Pons (tissue), 1 donor: ENCODE measurements at regions not wholly inside any gene's neighbourhood (a gene's known extent, or its start where the extent isn't known, plus 50 kb on each side); places are given as distances from the start of the nearest gene placed in this dataset.

Experiments
- DNase-seq: peaks from one replicate; pipeline ENCODE4 v3.0.0-alpha.2; 2016; ENCODE audit warnings: low spot score

DNA sequence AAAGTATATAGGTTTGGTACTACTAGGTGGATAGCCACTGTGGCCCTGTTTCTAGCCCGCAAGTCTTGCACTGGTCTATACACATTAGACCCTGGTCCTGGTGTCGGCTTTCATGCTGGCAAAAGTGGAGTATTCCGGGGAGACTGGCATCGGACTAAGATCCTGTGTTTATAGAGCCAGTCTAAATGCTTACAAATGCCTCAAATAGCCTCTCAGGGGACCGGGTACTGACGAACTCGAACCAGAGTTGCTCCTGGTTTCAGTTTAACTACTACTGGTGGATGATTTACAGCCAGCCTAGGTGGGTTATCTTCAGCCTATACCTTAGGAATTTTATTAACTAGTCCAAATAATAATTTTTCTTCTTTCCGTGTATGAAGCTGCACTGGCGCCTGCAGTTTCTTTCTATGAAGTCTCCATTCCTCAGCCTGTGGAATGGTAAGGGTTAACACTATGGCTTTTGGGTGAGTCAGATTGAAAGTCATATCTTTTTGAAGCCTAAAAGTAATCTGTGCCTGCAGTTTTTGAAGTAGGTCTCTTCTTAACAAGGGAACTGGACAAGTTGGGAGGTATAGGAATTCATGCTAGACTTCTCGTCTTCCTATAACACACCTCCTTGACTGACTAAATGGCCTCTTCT lies 51.3 kb downstream of the OR10H4 start:
- DNase-seq = no peak

DNA sequence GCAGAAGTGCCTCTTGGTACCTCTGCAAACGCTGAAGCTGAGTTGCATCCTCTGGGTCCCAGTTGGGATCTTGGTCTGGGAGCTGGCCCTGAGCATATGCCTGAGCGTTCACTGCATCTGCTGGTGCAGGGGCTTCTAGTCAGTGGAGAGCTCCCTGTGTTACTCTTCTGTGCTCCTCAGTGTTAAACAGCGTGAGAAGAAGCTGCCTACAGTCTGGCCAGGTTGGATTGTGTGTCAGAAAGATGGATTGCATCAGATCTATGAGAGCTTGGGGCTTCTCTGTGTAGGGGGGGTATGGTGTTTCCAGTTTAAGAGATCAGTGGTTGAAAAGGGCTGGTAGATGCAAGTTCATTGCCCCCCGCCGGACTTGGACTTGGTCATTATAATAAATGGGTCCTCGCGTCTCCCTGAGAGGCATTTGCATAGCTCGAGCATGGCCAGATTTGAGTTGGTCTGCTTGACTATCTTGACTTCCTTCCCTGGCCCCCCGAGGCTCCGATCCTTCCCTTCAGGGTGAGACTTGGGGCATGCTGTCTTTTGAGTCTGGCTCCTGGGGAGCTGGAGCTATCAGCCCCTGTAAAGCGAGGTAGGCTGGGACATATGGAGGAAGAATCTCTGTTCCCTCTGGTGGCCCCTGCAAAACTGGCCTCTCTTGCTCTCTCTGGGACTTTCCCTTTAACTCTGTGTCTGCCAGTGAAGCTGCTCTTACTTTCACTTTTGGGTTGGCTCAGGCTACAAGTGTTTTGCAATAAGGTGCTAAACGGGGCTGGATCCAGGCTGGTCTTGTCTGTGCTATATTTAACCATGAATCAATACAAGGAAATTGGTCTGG lies 52.9 kb downstream of the OR10H4 start:
- DNase-seq = peak; percentile 18

DNA sequence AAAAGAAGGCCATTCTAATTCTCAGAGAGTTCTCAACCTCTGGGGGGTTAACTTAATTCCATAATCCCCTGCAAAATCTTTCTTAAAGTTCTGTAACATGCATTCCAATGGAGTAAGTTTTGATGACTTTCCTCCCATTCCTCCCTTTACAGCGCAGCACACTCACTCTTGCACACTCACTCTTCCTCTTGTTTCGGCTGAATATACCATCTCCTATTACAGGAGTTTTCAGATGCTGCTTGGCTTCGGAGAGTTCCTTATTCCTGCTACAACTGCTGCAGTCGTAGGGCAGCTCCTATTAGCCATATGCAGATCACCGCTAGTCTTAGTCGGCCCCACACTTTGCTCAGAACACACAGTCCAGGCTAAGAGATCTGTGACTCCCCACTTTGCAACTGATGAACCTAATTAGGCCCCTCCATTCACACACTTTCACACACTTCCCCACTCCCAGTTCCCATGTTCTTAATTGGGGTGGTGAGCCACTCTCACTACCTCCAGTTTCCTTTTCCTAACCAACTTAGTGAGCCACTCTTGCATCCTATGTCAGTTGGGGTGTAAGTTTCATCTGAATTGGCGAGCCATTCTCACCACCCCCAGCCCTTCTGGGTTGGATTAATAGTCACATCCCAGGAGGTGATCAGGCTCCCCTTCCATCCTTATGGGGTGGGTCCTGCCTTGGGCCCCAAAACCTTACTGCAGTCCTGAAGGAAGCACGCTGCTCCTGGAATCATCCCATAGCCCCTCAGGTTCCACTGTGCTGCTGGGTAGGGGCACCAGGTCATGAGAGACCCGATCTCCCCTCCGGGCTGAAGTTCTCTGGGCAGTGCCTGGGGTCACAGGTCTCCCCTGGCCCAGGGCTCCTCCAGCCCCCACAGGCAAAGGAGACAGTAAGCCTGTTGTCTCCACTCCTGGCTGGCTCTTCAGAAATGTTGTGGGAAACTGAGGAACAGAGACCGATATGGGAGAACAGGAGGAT lies 53.9 kb downstream of the OR10H4 start:
- DNase-seq = peak; percentile 2

DNA sequence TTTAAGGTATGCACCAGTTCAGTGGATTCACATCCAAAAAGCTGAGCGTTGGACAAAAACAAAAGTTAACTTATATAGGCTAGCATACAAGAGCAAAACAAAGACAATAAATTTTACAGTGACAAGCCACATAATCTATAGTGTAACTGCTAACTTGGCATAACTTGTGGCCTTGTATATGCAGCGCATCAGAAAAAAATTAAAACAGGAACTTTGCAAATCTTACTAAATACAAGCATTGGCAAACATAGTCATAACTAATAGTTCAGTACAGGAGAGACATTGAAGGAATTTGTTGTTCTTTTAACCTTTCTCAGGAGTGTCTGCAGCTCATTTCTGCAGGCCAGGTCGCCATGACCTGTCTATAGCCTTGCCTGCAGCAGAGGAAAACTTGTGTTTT lies 54.6 kb downstream of the OR10H4 start:
- no peak for DNase-seq

DNA sequence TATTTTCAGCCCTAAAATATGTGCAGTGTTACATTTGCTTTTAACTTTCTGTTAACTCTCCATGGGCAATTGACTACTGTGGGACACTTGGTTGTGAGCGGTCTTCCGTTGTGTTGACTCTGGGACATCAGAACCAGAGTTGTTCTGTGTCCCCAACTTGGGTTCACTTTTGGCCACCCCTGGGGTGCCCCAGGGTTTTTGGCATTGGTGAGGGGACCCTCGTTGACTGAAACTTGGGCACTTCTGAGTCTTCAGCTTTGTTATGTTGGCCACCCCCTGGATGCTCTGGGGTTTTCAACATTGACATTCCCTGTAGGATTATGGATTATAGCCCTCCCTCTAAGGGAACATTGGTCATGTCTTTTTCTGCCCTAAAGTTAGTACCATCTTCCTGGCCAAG lies 57.1 kb downstream of the OR10H4 start:
- DNase-seq = no peak

DNA sequence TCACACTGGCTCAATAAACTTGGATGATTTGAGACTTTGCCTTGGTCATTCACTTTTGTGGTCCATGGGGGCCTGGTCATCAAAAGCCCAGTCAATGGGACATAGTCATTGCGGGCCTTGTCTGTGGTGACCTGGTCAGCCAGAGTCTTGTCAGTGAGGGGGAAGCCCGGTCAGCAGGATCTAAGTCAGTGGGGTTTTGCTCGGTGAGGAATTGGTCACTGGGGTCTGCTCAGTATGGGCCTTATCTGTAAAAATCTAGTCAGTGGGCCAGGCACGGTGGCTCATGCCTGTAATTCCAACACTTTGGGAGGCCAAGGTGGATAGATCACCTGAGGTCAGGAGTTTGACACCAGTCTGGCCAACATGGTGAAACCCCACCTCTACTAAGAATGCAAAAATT lies 63.7 kb upstream of the TPM4 start:
- no peak for DNase-seq

DNA sequence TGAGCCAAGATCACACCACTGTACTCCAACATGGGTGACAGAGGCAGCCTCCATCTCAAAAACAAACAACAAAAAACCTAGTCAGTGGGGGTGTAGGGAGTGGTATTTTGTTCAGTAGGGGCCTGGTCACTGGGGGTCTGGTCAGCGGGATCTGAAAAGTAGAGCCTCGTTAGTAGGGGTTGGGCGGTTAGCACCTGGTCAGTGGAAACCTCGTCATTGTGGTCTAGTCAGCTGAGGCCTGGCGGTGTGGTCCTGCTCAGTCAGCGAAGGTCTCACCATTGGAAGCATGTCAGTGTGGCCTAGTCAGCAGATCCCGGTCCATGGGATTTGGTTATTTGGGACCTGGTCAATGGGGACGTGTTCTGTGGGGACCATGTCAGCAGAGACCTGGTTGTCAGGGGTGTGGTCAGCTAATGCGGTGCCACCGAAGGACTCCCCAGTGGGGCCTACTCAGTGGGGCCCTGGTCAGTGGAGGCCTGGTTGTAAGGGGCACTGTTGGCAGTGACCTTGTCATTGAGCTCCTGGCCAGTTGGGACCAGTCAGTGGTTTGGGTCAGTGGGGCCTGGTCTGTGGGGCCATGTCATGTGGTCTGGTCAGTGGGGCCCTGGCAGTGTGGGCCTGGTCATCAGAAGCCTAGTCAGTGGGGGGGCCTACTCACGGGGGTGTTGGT lies 63.0 kb upstream of the TPM4 start:
- no peak for DNase-seq

DNA sequence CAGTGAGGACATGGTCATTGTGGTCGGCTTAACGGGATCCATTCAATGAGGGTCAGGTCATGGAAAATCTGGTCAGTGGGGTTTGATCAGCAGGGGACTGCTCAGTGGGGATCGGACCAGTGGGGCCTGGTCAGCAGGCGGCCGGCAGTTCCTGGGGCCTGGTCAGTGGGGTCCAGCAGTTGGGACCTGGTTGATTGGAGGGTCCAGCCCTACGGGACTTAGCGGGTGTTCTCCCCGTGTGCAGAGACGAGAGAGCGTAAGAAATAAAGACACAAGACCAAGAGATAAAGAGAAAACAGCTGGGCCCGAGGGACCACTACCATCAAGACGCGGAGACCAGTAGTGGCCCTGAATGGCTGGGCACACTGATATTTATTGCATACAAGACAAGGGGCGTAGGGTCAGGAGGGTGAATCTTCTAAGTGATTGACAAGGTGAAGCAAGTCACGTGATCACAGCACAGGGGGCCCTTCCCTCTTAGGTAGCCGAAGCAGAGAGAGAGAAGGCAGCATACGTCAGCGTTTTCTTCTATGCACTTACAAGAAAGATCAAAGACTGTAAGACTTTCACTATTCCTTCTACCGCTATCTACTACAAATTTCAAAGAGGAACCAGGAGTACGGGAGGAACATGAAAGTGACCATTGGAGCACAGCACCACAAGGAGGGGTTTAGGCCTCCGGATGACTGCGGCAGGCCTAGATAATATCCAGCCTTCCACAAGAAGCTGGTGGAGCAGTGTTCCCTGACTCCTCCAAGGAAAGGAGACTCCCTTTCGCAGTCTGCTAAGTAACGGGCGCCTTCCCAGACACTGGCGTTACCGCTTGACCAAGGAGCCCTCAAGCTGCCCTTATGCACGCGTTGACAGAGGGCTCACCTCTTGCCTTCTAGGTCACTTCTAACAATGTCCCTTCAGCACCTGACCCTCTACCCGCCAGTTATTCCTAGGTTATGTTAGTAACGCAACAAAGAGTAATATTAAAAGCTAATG lies 62.1 kb upstream of the TPM4 start:
- peak; percentile 18 for DNase-seq

DNA sequence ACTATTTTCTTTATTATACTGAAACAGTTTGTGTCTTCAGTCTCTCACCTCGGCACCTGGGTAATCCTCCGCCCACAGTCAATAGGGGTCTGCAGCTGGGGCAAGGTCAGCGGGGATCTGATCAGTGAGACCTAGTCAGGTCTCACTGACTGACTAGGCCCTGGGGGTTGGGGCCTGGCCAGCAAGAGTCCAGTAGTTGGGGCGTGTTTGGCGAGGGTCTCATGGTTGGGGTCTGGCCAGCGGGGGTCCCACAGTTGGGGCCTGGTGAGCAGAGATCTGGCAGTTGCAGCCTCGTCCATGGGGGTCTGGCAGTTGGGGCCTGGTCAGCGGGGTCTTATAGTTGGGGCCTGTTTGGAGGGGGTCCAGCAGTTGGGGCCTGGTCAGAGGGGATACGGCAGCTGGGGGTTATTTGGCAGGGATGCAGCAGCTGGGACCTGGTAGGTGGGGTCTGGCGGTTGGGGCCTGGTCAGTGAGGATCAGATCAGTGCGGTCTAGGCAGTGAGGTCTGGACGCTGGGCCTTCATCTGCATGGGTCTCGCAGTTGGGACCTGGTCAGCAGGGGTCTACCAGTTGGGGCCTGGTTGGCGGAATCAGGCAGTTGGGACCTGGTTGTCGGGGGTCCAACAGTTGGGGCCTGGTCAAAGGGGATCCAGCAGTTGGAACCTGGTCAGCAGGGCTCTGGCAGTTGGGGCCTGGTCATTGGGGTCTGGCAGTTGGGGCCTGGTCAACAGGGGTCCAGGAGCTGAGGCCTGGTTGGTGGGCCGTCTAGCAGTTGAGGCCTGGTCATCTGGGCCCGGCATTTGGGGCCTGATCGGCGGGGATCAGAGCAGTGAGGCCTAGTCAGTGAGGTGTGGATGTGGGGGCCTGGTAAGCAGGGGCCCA lies 61.1 kb upstream of the TPM4 start:
- no peak for DNase-seq

DNA sequence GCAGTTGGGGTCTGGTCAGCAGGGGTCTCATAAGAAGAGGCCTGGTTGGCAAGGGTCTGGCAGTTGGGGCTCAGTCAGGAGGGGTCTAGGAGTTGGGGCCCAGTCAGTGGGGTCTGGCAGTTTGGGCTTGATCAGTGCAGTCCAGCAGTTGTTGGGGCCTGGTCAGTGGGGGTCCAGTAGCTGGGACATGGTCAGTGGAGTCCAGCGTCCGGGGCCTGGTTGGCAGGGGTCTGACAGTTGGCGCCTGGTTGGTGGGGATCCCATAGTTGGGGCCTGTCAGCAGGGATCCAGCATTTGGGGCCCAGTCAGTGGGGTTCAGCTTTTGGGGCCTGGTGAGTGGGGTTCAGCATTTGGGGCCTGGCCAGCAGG lies 60.5 kb upstream of the TPM4 start:
- DNase-seq = no peak

DNA sequence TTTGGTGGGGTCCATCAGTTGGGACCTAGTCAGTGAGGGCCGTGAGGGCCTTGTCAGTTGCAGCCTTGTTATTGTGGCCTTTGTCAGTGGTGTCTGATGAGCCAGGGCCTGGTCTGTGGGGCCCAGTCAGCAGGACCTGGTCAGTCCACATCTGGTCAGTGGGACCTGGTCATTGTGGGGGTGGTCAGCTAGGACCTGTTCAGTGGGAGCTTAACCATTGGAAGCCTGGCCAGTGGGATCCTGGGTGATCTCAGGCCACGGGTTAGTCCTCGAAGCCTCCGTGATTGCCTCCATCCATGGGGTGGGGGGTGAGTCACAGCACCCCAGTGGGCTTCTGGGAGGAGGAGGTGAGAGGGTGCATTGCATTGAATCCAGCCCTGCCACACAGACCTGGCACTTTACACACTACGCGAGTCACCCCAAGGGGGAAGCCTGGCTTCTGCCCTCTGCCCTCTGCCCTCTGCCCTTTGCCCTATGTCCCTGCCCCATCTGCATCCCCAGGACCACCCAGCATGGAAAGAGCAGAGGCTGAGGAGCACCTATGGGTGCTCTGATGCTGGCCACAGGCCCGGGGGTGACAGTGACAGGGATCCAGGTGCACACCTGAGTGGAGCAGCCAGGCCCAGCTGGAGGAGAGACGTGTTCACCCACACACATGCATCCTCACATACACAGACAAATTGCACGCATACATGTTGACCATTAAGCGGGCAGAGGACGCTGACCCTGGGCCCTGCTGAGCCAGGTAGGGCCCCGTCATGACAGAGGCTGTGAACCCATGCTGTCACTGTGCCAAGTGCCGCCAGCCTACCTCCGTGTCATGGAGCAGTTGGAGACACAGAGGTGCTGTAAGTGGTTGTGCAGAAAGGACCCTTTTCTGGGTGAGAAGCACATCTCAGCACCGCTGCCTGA lies 59.8 kb upstream of the TPM4 start:
- DNase-seq = no peak

DNA sequence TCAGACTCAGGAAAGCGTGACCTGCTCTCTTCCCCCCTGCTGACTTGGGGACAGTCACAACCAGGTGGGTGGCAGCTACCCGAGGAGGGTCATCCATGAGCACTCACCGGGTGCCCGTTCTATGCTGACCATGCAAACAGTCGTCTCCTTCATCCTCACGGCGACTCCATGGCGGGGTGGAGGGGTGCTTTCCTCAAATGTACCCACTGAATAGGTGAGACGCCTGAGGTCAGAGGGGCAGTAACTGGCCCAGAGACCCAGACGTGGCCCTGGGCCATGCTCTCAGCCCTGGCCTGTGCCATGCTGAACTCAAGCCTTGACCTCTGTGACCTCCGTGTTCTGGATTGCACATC lies 59.2 kb upstream of the TPM4 start:
- DNase-seq = no peak

DNA sequence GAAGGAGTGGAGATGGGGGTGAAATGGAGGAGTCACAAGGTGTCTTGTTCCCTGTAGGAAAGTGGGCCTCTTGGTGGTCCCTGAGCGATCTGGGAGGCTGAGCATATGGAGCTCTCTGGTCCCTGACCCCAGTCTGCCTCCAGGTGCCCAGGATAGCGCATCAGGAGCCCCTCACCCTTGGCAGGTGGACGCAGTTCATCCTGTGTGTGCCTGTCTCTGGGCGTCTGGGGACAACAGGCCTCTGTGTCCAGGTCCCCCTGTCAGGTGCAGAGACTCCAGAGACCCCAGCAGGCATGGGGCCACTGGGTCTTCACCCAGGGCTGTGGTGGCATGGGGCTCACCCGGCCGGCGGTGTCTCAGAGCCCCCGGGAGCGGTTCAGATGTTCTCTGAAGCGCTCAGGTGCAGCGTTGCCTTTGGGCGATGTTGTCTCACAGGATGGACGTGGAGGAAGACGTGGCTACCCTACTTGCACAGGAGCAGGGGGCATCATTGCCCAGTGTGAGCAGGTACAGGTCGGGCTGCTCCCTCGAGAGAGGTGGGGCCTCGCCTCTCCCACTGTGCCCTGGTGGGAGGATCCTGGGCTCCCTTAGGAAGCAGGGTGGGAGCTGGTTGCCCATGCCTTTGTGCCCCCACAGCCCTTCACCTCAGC lies 58.1 kb upstream of the TPM4 start:
- no peak for DNase-seq

DNA sequence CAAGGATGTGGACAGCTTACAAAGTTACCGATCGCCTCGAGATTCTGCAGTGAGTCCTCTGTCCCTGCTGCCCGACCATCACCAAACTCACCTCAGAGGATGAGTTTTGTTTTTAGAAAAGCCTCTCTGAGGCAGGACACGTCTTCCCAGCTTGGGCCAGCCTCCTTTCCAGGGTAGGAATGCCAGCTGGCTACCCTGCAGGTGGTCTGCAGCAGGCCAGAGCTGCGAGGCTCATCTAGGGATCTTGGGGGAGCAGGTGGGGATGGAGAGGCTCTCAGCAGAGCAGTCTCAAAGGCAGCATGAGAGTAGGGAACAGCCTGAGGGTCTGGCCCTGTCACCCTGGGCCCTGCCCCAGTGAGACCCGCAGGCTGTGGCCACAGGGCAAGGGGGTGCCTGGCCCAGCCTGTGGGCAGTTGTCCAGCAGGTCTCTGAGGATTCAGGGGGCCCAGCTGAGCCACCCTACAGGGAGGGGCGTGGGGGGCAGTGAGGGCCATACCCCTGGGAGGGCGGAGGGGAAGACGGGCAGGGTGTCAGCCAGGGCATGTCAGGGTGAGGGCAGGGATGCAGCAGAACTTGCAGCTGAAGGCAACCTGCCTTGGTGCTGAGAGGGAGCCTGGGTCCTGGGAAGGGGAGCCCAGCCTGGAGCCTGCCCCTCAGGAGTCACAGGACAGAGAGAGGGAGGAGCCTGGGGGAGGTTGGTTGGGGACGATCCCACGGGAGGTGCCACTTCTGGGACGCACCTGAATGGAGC lies 57.3 kb upstream of the TPM4 start:
- DNase-seq = no peak

DNA sequence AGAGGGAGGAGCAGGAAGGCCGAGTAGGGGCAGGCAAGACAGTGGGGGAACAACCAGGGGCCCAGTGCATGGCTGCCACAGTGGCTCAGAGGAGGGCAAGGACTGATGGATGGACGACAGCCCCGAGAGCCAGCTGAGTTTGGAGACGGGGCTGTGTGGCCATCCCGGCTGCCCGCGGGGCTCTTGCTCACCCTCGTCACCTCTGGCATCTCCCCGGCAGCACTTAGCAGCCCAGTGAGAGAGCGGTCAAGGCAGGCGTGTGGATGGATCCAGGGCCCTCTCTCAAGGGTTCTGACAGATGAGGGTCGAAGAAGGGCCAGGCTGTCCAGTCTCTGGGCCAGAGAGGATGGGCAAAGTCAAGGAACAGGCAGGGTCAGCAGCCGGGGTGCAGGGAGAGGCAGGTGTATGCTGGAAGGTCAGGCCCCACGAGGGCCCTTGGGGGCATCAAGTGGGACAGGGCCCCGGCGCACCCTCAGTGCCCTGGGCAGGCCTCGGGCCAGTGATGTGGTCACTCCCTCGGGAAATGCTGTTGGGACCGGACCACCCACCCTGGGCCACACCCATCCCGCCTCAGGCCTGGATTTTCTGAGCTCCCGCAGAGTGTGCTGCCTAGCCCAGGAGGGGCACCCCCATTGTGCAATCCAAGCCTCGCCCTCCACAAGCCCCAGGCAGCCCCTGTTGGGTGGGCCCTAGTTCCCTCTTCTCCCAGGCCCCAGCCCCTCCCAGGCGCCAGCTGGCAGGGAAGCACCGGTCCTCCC lies 56.4 kb upstream of the TPM4 start:
- no peak for DNase-seq

DNA sequence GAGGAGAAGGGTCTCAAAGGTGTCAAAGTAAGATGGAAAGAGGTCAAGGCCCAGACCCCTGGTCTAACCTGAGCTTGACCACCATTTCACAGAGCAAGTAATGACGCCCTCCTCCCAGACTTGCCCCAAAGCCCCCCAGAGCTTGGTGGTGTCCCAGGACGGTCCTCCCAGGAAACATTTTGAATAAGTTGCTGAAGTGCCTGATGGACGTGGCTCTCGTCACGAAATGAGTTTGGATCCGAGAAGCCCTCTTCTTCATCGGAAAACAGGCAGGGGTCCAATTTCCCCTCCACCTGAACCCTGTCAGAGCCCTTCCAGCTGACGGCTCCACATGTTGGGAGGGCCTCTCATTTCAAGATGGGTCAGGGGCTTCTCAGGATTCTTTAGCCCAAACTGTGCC lies 54.5 kb upstream of the TPM4 start:
- no peak for DNase-seq

DNA sequence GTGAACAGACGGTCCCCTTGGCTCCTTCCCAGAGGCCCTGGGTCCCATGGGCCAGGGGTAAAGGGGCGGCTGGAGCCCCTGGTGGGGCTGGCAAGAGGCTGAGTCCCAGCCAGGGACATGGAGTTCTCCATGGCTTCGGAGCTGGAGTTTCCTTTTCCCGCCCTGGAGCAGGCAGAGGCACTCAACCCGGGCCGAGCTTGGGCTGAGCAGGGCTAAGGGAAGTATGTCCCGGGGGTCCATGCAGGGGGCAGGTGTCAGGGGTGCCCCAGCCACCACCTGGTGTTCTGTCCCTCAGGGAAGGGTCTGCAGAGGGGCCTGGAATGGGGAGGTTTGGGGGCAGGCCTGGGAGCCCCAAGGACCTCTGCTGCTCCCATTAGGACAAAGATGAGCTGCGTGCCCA lies 54.0 kb upstream of the TPM4 start:
- no peak for DNase-seq
